ENCODE measurements at regions not wholly inside any gene's neighbourhood (a gene's known extent, or its start where the extent isn't known, plus 50 kb on each side); places are given as distances from the start of the nearest gene placed in this dataset.

GRCh38 chr10:44198780-44199097 lies 186.2 kb downstream of the CXCL12 start:
- DNase-seq (ENCODE audit: low spot score): no peak

DNA sequence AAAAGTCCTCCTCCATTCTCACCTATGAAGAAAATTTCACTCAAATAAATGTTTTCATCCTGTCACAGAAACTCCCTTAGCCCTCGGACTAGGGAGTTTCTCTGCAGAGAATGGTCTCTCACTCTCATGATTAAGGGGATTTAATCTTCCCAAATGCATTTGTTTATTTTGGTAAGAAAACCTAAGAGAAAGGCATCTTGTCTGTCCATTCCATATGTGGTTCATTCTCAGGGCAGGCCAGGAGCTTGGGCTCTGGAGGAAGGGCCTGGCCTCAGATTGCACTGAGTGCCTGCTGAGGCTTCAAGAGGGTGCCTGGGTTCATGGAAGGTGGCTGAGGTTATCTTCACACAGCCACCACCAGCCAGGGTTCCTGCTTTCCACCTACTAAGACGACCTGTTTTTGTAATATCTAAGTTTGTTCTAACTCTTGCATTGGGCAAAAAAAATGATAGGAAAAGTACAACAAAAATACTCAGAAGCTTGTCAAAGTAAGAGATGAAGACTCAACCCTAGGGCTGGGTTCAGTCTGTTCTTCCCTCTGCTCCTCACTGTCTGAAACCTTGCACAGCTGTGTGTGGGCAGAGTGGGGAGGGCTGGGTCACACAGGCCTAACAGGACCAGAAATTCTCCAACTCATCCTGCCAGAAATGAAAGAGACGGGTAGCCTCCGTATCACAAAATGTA lies 186.7 kb downstream of the CXCL12 start:
- DNase-seq (ENCODE audit: low spot score): no peak

- no peak for DNase-seq (ENCODE audit: low spot score)
Measured at GRCh38 chr10:44197646-44198045, 187.3 kb downstream of the CXCL12 start.

GRCh38 chr10:44196336-44196735 lies 188.6 kb downstream of the CXCL12 start:
- DNase-seq (ENCODE audit: low spot score): no peak

DNA sequence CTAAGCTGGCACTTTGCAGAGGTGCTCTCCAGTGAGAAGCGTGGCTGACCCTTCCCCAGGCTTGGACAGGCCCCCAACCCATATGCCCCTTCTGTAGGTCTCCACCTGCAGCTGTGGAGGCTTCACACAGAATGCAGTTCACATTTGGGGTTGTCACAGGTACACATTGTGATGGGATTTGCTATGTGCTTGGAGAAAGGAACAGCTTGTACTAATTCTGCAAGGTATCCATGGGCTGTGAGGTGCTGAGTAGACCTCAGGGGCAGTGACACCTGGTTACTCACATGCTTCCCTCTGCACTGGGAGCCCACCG lies 188.9 kb downstream of the CXCL12 start:
- DNase-seq (ENCODE audit: low spot score): no peak

GRCh38 chr10:44195112-44196007 lies 189.5 kb downstream of the CXCL12 start:
- no peak for DNase-seq (ENCODE audit: low spot score)

GRCh38 chr10:44194435-44194834 lies 190.5 kb downstream of the CXCL12 start:
- no peak for DNase-seq (ENCODE audit: low spot score)

DNA sequence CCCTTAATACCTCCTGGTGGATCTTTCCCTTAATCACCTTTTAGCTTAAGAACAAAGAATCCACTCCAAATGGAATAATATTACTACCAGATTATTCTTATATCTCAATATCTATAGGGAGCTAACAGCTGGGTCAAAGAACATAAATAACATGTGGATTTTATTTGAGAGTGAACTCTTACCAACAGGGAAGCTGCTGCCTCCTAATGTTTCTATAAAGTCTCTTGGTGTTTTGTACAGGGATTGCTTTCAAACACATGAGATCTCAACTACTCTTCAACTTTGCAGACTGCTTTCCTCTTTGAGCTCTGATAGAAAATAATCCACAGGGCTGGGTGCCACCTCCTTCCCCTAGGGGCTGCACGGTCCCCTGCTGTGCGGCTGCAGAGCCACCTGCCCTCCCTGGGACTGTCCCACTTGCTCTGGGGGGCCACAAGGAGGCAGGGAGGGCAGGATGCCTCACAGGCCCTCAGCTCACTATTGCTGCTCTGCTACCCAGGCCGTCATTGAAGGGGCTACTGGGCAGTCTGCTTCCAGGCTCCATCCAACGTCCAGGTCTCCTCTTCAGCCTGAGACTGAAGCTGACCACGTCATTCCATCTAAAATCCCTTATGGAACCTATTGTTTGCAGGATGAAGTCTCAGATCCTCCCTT lies 191.2 kb downstream of the CXCL12 start:
- DNase-seq (ENCODE audit: low spot score): no peak

GRCh38 chr10:44193166-44193565 lies 191.7 kb downstream of the CXCL12 start:
- DNase-seq (ENCODE audit: low spot score): no peak

GRCh38 chr10:44192435-44192834 lies 192.5 kb downstream of the CXCL12 start:
- DNase-seq (ENCODE audit: low spot score): no peak

DNA sequence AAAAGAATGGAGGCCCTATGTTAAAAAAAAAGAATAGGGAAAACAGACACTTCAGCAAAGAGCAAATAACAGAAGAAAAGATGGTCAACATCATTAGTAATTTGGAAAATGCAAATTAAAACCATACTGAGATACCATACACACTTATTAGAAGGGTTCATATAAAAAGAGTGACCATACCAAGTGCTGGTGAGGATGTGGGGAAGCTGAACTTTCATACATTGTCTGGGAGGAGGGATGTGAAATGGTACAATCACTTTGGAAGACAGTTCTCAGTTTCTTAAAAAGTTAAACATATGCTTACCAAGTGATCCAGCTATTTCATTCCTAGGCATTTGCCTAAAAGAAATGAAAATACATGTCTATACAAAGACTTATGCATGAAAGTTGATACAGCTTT lies 194.4 kb downstream of the CXCL12 start:
- no peak for DNase-seq (ENCODE audit: low spot score)

- no peak for DNase-seq (ENCODE audit: low spot score)
Measured at GRCh38 chr10:44186821-44187220, 198.1 kb downstream of the CXCL12 start.

DNA sequence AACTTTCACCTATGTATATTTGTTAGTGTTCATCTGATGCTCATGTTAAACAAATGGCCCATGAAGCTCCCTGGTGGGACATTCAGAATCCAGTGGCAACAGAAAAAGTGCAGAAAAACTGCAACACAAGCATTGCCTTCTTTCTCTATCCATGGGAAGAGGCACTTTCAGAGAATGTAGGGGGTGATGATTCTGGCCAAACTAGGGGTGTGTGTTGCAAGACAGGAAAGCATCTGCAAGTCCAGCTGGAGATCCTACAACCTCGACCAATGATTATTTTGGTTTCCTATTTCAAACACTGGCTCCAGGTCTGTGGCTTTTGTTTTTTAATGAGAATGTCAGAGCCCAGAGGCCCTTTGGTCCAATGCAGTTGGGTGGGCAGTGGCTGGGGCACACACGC lies 198.7 kb downstream of the CXCL12 start:
- DNase-seq (ENCODE audit: low spot score): no peak

DNA sequence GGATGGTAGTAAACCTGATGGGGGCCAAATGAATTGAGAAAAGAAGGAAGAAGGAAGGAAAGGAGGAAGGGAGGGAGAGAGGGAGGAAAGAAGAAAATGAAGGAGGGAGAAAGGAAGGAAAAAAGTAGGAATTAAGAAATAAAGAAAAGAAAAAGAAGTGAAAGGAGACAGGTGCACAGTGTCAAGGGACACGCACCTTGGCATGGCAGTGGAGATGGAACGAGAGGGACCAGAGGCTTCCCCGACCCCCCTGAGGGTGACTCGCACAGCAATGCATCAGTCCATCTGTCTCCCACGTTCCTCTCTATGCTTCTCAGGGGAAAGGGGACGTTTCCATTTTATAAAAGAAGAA lies 199.6 kb downstream of the CXCL12 start:
- DNase-seq (ENCODE audit: low spot score): no peak

DNA sequence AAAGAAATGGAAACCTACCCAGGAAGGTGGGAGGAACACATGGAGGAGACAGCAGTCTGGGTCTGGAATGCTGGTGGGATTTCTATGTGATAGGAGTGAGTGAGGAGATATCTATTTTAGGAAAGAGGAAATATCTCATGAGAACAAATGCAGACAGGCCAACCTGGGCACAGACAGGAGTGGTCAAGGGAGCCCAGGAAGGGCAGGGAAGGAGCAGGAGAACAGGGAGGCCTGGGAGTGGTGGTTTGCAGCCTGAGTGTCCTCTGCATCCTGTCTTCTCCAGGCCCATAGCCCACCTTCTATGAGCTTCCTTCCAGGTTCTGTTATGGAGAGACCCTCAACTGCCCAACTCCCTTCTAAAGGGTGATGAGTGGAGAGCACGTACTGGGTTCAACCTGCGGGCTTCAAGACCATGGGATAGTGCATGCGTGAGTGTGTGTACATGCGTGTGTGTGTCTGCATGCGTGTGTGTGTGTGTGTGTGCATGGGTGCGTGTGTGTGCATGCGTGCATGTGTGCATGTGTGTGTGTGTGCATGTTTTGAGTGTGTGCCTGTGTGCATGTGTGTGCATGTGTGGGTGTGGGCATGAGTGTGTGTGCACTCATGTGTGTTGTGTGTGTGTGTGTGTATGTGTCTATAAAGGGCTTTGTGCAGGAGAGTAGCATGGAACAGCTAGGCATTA lies 200.1 kb downstream of the CXCL12 start:
- no peak for DNase-seq (ENCODE audit: low spot score)

DNA sequence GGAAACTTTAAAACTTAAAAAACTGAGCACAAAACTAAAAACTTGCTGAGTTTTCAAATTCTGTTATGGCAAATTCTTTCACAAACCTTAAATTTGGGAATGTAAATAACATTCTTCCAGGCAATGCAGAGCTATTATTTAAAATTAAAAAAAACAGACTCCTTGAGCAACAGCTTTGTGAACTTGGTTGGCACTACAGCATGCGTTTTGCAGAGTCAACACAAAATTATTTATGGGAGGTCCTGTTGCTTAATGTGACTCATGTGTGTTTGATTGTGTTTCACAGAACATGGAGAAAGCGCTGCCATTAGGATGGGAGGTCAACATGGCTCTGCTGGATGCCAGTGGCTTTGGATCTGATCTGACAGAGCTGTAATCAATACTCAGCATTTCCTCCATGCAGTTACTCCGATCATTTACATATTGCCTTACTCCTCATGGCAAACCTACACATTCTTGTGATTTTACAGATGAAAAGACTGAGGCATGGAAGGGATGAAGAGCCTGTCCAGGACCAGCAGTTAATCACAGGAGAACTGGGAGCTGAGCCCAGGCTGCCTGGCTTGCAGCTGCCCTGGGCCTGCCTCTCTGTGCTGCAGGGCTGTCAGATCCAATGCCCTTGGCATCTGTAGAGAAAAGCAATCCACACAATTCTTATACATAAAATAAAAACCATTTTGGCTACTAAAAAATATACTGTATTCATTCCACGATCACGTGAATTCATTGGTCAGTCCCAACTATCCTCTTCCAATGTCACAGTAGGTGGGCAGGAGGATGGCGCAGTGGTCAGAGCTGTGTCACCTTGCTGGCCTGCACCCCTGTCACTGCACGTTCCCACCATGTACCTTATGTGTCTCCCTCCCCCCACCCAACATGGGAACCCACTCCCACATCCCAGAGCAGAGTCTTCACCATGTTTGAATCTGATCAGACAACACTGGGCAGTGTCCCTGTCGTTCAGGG lies 200.9 kb downstream of the CXCL12 start:
- no peak for DNase-seq (ENCODE audit: low spot score)

DNA sequence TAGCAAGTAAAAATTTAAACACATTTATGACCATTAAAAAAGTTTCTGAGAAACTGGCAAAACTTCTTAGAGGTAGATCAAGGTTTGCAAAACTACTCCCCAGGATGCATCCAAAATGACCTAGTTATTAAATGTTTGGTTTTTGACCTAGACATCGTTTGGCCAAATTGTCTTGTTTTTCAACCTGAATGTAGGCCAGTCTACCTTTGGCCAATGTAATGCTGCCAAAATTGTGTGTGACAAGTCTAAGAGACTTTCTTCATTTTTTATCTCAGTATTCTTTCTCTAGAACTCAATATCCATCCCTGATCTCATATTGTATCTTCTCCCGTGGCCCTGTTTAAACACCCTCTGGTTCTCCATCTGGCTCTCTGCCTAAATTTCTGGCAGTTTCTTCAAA lies 202.0 kb downstream of the CXCL12 start:
- DNase-seq (ENCODE audit: low spot score): no peak

DNA sequence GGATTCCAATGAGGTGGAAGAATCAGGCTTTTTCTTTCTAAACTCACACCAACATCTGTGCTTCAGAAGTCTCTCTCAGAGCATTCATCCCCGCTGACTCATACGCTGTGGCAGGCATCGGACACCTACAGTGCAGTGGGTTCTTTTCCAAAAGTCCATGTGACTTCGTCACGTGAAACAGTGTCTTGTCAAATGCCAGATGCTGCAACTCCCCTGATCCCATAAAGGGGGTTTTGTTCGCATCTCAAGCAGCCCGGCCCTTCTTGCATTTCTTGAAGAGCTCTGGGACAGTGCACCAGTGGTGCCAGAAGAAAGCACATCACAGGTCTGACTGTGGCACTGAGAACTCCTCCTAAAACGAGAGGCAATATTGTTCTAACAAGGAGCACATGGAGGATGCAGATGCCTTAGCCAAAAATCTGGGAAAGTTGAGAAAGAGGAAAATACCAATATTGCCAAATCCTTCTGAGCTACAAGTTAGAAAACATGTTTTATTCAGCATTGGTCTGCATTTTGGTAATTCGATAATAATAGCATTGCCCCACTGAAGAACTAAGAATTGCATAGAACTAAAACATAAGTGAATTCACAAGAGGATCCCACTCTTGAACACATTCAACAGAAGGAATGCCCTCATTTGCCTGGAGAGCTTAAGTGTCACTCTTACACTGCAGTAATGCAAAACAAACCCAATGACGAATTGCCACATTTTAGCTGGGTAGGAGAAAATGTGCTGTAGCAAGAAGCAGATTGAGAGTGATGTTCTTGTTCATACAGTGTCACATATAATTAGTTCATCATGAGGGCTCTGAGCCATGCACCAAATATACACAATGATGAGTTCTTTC lies 204.4 kb downstream of the CXCL12 start:
- DNase-seq (ENCODE audit: low spot score): no peak

- no peak for DNase-seq (ENCODE audit: low spot score)
Measured at GRCh38 chr10:44178856-44179255, 206.0 kb downstream of the CXCL12 start.

DNA sequence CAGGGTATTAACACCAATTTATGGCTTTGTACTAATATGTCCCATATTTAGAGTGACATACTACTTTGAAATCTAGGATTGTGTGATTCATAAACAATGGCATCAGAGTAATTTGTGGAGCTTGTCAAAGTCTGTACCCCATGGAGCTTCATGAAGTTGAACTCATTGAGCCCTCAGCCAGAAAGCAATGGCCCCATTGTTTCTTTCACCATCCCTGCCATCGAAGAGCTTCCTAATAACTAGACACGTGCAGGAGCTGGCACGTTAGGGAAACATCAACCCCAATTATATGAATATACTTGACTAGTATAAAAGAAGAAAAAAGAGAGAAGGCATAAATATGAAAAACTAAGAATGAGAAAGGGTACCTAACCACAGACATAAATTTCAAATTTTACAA lies 206.6 kb downstream of the CXCL12 start:
- DNase-seq (ENCODE audit: low spot score): no peak

DNA sequence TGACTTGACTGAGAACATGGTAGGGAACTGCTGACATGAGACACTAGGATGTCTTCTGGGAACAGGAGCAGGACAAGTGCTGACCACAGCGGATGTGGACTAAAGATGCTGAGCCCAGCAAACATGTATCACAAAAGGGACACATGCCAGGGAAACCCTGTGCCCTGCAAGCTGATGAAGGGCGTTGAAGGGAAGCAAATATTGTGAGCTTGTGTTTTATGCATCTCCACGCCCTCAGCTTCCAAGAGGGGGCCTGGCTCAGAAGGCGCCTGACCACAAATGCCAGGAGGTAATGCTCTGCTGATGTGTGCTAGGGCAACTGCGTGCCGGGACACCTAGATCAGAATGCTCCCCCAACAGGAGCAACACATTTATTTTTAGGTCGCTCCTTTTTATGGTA lies 207.3 kb downstream of the CXCL12 start:
- no peak for DNase-seq (ENCODE audit: low spot score)
